ENCODE measurements at regions not wholly inside any gene's neighbourhood (a gene's known extent, or its start where the extent isn't known, plus 50 kb on each side); places are given as distances from the start of the nearest gene placed in this dataset.

DNA sequence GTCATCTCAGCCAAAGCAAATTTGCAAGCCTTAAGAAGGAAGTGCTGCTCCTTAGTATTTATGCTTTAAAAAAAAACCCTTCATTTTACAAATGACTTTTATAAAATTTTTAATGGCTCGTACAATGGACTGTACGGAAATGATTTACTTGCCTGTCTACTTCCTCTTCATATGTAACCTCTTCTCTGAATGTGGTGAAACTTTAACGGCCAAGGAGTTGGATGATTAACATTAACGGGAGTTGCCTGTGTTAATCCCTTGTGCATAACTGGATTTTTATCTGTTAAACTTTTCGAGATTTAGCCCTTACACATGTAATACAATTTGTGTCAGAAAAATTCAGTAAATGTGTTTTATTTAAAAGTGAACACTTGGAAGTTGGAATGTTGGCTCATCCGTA is 429.4 kb downstream of the TBC1D4 start:
- Histone ChIP-seq H3K4me1 (ENCODE audit: control insufficient read depth, insufficient read depth, low read length) (no peaks in the 10 kb centered on the region), H3K27me3 (ENCODE audit: control insufficient read depth, insufficient read depth, low read length) (no peaks in the 10 kb centered on the region), H3K27ac (ENCODE audit: low read length) (no peak overlapping the region), H3K9me3 (ENCODE audit: control insufficient read depth, insufficient read depth, low read length) (no peaks in the 10 kb centered on the region), H3K36me3 (ENCODE audit: control insufficient read depth, insufficient read depth, low read length) (no peaks in the 10 kb centered on the region), H3K4me3 (ENCODE audit: low read length) (no peak overlapping the region)
- H3K27ac Mint-ChIP-seq, result no peak overlapping the region
- no peak overlapping the region for H3K4me3 Mint-ChIP-seq
- ATAC-seq (no peak), DNase-seq (no peak)
- H3K36me3 Mint-ChIP-seq, result no peaks in the 10 kb centered on the region
- peaks cover 7% of the 10 kb centered on the region in 2 donors for H3K9me3 Mint-ChIP-seq
- intact Hi-C loops (cut with micrococcal nuclease), result no loop called here
- no peaks in the 10 kb centered on the region for H3K4me1 Mint-ChIP-seq
- WGBS (ENCODE audit: insufficient coverage), result 94% methylated on average over 4 of the region's 6 CpGs
- TF ChIP-seq, protein P1, sequence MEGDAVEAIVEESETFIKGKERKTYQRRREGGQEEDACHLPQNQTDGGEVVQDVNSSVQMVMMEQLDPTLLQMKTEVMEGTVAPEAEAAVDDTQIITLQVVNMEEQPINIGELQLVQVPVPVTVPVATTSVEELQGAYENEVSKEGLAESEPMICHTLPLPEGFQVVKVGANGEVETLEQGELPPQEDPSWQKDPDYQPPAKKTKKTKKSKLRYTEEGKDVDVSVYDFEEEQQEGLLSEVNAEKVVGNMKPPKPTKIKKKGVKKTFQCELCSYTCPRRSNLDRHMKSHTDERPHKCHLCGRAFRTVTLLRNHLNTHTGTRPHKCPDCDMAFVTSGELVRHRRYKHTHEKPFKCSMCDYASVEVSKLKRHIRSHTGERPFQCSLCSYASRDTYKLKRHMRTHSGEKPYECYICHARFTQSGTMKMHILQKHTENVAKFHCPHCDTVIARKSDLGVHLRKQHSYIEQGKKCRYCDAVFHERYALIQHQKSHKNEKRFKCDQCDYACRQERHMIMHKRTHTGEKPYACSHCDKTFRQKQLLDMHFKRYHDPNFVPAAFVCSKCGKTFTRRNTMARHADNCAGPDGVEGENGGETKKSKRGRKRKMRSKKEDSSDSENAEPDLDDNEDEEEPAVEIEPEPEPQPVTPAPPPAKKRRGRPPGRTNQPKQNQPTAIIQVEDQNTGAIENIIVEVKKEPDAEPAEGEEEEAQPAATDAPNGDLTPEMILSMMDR (IDR thresholded peaks at IDR 0.05), result no peak
- H3K27me3 Mint-ChIP-seq (ENCODE audit: low read depth in 2 of 2), result no peaks in the 10 kb centered on the region

DNA sequence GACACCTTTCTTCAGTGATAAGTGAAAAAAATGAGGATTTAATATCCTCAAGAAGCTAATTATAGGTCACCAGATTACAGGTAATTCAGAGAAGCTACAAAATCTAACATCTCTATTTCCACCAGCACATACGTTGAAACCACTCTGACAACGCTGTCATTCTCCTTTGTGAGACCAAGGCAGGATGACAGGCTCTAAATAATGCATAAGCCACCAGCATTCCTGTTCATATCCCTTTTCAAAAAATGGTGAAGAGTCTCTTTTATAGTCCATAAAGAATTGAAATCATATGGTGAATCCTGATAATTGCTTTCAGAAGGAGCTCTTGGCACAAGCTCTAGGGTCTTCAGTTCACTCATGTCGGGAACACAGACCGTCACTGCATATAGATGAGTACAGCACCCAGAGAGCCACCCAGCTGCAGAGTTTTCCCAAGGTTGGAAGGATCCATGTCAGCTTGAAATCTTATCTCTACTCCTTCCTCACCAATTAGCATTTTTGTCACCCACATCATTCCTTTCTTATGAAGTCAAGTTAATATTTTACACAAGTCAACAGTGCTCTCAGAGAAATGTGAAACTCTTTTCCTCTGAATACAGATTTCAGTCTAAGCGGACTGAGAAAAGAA is 431.4 kb downstream of the TBC1D4 start:
- ATAC-seq, result no peak
- Histone ChIP-seq H3K4me1 (ENCODE audit: control insufficient read depth, insufficient read depth, low read length) (no peaks in the 10 kb centered on the region), H3K27me3 (ENCODE audit: control insufficient read depth, insufficient read depth, low read length) (no peaks in the 10 kb centered on the region), H3K36me3 (ENCODE audit: control insufficient read depth, insufficient read depth, low read length) (no peaks in the 10 kb centered on the region), H3K4me3 (ENCODE audit: low read length) (no peak overlapping the region), H3K9me3 (ENCODE audit: control insufficient read depth, insufficient read depth, low read length) (no peaks in the 10 kb centered on the region), H3K27ac (ENCODE audit: low read length) (no peak overlapping the region)
- no peak overlapping the region for H3K4me3 Mint-ChIP-seq
- H3K9me3 Mint-ChIP-seq, result peaks cover 3 to 5% of the 10 kb centered on the region in 2 donors
- TF ChIP-seq, protein P1 (IDR thresholded peaks at IDR 0.05), result no peak
- H3K4me1 Mint-ChIP-seq, result no peaks in the 10 kb centered on the region
- no peaks in the 10 kb centered on the region for H3K27me3 Mint-ChIP-seq (ENCODE audit: low read depth in 2 of 2)
- DNase-seq, result no peak
- intact Hi-C loops (cut with micrococcal nuclease), result no loop called here
- H3K27ac Mint-ChIP-seq, result no peak overlapping the region
- WGBS (ENCODE audit: insufficient coverage), result 94% methylated on average over 5 of the region's 5 CpGs
- H3K36me3 Mint-ChIP-seq, result no peaks in the 10 kb centered on the region

DNA sequence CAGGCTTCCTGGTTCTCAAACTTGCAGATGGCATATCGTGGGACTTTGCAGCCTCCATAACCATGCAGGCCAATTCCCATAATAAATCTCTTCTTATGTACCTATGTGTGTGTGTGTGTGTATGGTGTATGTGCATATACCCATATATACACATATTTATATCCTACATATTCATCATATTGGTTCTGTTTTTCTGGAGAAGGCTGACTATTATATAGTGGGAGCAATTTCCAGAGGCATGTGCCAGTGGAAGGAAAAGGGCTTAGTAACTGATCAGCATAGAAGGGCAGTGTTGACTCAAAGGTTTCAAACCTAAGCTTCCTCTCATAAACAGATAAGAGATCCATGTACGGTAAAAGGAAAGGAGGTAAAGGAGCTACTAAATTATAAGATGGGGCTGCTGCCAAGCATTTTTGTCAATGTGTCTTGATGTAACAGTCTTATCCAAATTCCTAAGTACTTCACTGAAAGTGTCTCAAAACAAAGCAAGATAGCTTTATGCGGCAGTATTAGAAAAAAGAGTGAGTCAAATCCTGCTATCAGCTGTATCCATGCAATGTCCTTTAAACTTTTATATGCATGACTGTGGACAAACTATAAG is 432.1 kb downstream of the TBC1D4 start:
- no peak overlapping the region for H3K4me3 ChIP-seq (ENCODE audit: low read length)
- H3K36me3 Mint-ChIP-seq, result no peaks in the 10 kb centered on the region
- H3K9me3 Mint-ChIP-seq, result peaks cover 0 to 5% of the 10 kb centered on the region in 2 donors
- H3K4me1 Mint-ChIP-seq, result no peaks in the 10 kb centered on the region
- no peak overlapping the region for H3K4me3 Mint-ChIP-seq
- 100% methylated on average over 1 of the region's 3 CpGs for WGBS (ENCODE audit: insufficient coverage)
- no peak for ATAC-seq
- H3K4me1 ChIP-seq (ENCODE audit: control insufficient read depth, insufficient read depth, low read length), result no peaks in the 10 kb centered on the region
- H3K9me3 ChIP-seq (ENCODE audit: control insufficient read depth, insufficient read depth, low read length), result no peaks in the 10 kb centered on the region
- H3K27ac Mint-ChIP-seq, result no peak overlapping the region
- H3K27me3 Mint-ChIP-seq (ENCODE audit: low read depth in 2 of 2), result no peaks in the 10 kb centered on the region
- H3K36me3 ChIP-seq (ENCODE audit: control insufficient read depth, insufficient read depth, low read length), result no peaks in the 10 kb centered on the region
- DNase-seq, result no peak
- TF ChIP-seq, protein P1 (IDR thresholded peaks at IDR 0.05), result no peak
- no peak overlapping the region for H3K27ac ChIP-seq (ENCODE audit: low read length)
- no peaks in the 10 kb centered on the region for H3K27me3 ChIP-seq (ENCODE audit: control insufficient read depth, insufficient read depth, low read length)
- intact Hi-C loops (cut with micrococcal nuclease), result no loop called here

DNA sequence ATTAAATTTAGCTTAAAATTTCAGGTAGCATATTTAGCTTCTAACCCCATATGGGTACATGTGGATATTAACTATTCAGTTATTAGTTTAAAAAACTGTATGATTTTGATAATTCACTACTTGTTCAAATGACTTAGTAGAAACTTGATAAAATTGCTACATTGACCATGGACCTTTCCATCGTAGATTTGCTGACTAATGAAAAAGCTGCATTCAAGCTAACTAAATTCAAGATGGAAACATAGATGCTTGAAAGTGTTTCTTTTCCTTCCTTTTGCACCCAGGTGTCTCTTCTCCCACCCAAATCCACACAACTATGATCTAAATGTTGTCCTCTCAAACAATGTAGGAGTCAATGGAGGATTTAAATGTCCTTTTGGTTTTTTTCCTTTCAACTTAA is 439.2 kb downstream of the TBC1D4 start:
- ATAC-seq, result no peak
- no peaks in the 10 kb centered on the region for H3K4me1 Mint-ChIP-seq
- WGBS (ENCODE audit: insufficient coverage), result 100% methylated on average over 1 of the region's 1 CpG
- Histone ChIP-seq H3K9me3 (ENCODE audit: control insufficient read depth, insufficient read depth, low read length) (no peaks in the 10 kb centered on the region), H3K27ac (ENCODE audit: low read length) (no peak overlapping the region), H3K36me3 (ENCODE audit: control insufficient read depth, insufficient read depth, low read length) (no peaks in the 10 kb centered on the region), H3K27me3 (ENCODE audit: control insufficient read depth, insufficient read depth, low read length) (no peaks in the 10 kb centered on the region), H3K4me1 (ENCODE audit: control insufficient read depth, insufficient read depth, low read length) (no peaks in the 10 kb centered on the region), H3K4me3 (ENCODE audit: low read length) (no peak overlapping the region)
- peaks cover 7 to 8% of the 10 kb centered on the region in 2 donors for H3K9me3 Mint-ChIP-seq
- H3K4me3 Mint-ChIP-seq, result no peak overlapping the region
- intact Hi-C loops (cut with micrococcal nuclease), result no loop called here
- TF ChIP-seq, protein P1 (IDR thresholded peaks at IDR 0.05), result no peak
- H3K36me3 Mint-ChIP-seq, result peaks cover 5% of the 10 kb centered on the region
- H3K27ac Mint-ChIP-seq, result no peak overlapping the region
- DNase-seq, result no peak
- peaks cover 0 to 2% of the 10 kb centered on the region in 2 donors for H3K27me3 Mint-ChIP-seq (ENCODE audit: low read depth in 2 of 2)
